GM12872 (cell line): ENCODE measurements at regions not wholly inside any gene's neighbourhood (a gene's known extent, or its start where the extent isn't known, plus 50 kb on each side); places are given as distances from the start of the nearest gene placed in this dataset.

Experiments used
- TF ChIP-seq, protein P1 (sequence below): IDR thresholded peaks from 3 replicates; pipeline ENCODE4 v1.5.1; 2011; ENCODE audit warnings: low read depth, mild to moderate bottlenecking, low read length, moderate library complexity; ENCODE audit not compliant: insufficient read depth

DNA sequence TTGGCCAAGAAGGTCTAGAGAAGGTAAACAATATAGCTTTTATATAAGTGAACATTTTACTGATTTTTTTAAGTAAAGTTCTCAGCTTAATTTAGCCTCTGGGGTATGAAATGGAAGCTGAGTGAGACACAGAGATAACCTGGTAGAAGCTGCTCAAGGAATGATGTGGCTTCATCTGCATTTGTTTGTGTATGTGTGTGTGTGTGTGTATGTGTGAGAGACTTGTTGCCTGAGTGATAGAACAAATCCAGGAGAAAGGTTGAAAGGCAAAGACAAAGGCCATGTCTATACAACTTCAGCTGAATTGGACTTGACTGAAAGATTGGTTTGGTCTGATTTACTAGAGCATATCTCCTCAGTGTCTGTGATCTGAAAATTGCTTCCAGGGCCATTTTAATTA is 63.6 kb downstream of the PCDH7 start:
- TF ChIP-seq, protein P1, sequence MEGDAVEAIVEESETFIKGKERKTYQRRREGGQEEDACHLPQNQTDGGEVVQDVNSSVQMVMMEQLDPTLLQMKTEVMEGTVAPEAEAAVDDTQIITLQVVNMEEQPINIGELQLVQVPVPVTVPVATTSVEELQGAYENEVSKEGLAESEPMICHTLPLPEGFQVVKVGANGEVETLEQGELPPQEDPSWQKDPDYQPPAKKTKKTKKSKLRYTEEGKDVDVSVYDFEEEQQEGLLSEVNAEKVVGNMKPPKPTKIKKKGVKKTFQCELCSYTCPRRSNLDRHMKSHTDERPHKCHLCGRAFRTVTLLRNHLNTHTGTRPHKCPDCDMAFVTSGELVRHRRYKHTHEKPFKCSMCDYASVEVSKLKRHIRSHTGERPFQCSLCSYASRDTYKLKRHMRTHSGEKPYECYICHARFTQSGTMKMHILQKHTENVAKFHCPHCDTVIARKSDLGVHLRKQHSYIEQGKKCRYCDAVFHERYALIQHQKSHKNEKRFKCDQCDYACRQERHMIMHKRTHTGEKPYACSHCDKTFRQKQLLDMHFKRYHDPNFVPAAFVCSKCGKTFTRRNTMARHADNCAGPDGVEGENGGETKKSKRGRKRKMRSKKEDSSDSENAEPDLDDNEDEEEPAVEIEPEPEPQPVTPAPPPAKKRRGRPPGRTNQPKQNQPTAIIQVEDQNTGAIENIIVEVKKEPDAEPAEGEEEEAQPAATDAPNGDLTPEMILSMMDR = no peak

DNA sequence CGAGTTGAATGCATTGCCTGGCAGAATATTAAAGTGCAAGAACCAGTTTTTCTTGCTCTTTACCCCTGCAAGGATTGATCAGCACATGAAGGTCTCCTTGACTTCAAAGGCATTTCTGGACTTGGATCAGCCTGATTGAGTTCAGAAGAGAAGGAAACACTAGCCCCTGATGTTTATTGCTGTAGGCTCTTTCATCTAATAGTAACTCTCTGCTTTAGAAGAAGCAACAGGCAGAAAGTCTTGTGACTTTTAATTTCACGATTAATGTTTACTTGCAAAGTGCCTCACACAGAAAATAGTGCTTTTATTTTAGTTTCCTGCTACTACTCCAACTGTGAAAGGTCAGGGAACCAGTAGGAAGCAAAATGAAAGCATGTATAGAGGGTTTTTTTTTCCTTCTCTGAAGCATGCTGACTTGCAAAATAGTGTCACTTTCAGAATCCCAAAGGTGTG is 69.1 kb downstream of the PCDH7 start:
- TF ChIP-seq, protein P1 = no peak

DNA sequence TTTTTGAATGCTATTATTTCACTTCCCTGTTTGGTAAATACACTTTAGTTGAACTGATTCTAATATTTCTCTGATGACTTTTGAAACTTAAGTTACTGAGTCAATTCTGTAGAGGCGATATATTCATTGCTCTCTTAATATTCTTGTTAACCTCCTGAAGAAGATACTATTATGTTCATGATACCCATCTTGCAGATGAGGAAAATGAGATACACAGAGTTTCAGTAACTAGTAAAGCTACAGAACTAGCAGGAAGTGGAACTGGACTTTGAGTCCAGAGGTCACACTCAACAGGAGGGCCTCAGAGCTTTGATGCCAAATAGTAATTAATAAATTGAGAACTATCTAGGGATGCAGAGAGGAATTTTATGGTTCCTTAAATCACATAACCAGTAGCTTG is 70.0 kb downstream of the PCDH7 start:
- TF ChIP-seq, protein P1 = no peak

DNA sequence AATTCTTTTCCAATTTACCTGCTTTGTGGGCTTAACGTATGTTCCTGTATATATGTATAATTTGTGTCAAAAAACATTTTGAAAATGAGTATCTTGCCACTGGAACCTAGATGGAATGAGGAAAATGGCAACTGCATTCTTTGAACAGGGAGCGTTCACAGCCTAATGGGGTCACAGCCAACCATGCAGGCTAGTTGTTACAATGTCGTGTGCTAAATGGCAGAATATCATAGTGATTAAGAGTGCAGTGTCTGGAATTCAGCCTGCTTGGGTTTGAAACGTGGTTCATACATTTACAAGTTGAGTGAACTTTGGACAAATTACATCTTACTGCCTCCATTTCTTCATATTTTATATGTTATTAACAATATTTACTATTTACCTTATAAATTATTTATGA is 70.8 kb downstream of the PCDH7 start:
- TF ChIP-seq, protein P1 = no peak

DNA sequence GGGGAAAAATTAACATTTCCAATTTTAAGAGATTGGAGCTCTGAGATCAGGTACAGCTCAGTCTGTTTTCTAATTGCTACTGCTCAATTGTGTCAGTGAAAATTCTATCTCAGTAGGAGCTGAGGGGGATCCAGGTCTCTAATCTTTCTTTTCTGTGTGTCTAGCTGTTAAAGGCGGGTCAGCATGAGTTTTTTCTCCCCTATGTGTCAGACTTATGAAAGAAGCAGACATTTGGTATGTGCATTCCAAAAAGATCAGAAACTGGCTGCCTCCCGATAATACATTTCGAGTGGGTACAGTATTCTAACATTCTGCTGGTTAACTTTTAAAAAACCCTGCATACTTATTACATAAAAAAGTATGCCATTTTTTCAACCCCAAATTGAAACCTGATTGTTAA is 72.4 kb downstream of the PCDH7 start:
- TF ChIP-seq, protein P1 = no peak

DNA sequence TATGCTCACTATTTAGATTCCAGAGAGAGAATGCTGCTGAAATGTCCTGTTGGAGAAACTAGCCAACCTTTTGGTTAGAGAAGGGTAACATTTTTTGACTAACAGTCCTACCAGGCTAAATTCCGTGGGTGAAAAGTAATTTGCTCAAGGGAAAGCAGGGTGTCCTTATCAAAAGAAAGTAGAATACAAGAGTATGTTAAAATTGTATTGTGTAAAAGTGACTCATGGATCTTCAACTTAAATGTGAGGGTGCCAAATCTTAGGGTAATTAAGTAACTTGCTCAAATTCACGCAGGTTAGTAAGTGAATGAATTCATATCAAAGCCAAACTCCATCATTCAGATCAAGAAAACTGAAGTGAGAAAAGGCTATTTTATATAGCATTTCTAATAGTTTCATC is 81.7 kb downstream of the PCDH7 start:
- TF ChIP-seq, protein P1 = no peak

DNA sequence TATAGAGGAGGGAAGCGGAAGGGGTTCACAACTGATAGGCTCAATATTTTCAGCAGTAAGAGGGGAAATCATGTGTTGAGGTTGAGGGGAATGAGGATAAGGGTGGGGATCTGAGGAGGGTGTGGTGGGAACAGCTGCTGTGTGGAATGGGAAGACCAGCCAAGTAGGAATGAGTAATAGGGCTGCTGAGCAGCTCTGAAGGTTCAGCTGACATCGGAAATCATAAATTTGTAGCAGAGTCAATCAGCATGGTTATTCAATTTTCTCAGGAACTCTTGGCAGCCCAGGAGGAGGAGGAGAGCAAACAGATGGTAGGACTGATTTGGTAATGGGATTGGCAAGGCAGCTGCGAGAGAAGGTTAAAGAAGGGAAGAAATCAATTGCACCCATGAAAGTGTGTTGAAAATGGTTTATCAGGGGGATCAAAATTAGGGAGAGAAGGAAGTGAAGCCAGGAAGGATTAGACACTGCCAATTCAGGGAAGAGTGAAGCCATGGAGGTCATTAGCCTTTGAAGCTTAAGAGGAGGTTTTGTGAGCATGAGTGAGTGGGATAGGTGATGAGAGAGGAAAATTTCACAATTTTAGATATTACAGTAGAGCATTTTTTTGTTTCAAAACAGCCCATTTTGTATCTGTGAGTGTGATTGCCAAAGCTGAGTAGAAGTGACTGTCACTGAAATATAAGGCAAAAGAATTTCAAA is 82.6 kb downstream of the PCDH7 start:
- TF ChIP-seq, protein P1 = no peak
